ENCODE measurements at regions not wholly inside any gene's neighbourhood (a gene's known extent, or its start where the extent isn't known, plus 50 kb on each side); places are given as distances from the start of the nearest gene placed in this dataset.
"Not testable (repeated sequence)": the region's sequence is repeated elsewhere in the genome, so short reads cannot be mapped to it uniquely, and the experiment has no call there.

DNA sequence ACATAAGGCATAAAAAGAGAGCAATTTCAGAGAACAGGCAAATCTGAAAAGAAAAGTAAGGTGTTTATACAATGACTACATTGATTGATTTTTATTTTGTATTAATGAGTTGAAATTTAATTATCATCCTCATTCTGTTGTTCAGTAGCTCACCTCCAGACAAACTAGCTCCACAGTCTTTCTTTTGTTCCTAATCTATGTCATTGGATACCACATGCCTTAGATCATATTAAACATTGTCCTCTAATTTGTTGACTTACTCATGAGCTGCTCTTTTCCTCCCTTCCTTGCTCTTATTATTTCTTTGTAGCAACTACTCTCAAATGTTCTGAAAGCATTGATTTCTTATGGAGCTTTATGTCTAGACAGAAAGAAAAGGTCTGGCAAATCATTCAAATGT lies 185.5 kb upstream of the ZSWIM2 start:
- no peak for DNase-seq
- H3K4me3 ChIP-seq (ENCODE audit: low read depth, low read length): no peak overlapping the region
- no peak overlapping the region for H3K4ac ChIP-seq (ENCODE audit: low read depth, low read length)
- no peak overlapping the region for H4K8ac ChIP-seq (ENCODE audit: low read depth, low read length)
- H2BK5ac ChIP-seq (ENCODE audit: low read depth, low read length, poor library complexity): no peak overlapping the region
- no peak overlapping the region for H4K12ac ChIP-seq (ENCODE audit: low read depth, low read length)
- H3K9ac ChIP-seq (ENCODE audit: low read length): no peak overlapping the region
- no peak overlapping the region for H3K4me2 ChIP-seq (ENCODE audit: low read length)
- no peak overlapping the region for H2BK120ac ChIP-seq (ENCODE audit: insufficient read depth, low read length, poor library complexity)
- H3K23ac ChIP-seq (ENCODE audit: low read length): no peak overlapping the region
- H3K18ac ChIP-seq (ENCODE audit: low read length): no peak overlapping the region
- no peak overlapping the region for H2AFZ ChIP-seq (ENCODE audit: insufficient read depth, low read length, poor library complexity)
- no peaks in the 10 kb centered on the region for H3K4me1 ChIP-seq (ENCODE audit: control insufficient read depth in 1 of 2, insufficient read depth in 2 of 2, low read length in 2 of 2)
- H2BK12ac ChIP-seq (ENCODE audit: low read length): no peak overlapping the region
- no peaks in the 10 kb centered on the region for H3K79me1 ChIP-seq (ENCODE audit: low read length)
- H3K36me3 ChIP-seq (ENCODE audit: control insufficient read depth in 1 of 2, insufficient read depth in 2 of 2, low read length in 2 of 2): no peaks in the 10 kb centered on the region
- no peaks in the 10 kb centered on the region for H3K9me3 ChIP-seq (ENCODE audit: insufficient read depth, low read depth, low read length)
- no peak overlapping the region for H4K91ac ChIP-seq (ENCODE audit: low read depth, low read length)
- no peaks in the 10 kb centered on the region for H3K79me2 ChIP-seq (ENCODE audit: control insufficient read depth, insufficient read depth, low read length, poor library complexity)
- no peak overlapping the region for H3K27ac ChIP-seq (ENCODE audit: low read depth, low read length)
- no peaks in the 10 kb centered on the region for H3K27me3 ChIP-seq (ENCODE audit: insufficient read depth, low read length)
- H3K14ac ChIP-seq (ENCODE audit: low read length): no peak overlapping the region
- no peak overlapping the region for H2AK5ac ChIP-seq (ENCODE audit: low read length)

DNA sequence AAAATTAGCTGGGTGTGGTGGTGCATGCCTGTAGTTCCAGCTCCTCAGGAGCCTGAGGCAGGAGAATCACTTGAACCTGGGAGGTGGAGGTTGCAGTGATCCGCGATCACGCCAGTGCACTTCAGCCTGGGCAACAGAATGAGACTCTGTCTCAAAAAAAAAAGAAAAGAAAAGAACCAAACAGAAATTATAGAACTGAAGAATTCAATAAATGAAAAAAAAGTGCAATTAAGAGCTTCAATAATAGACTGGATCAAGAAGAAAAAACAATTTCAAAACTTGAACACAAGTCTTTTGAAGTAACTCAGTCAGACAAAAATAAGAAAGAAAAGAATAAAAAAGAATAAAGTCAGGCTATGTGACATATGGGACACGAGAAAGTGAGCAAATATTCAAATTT lies 175.8 kb upstream of the ZSWIM2 start:
- H3K4me3 ChIP-seq (ENCODE audit: low read depth, low read length): no peak overlapping the region
- H2BK120ac ChIP-seq (ENCODE audit: insufficient read depth, low read length, poor library complexity): no peak overlapping the region
- no CpG with 5 or more reads among the region's 4 CpGs for WGBS (ENCODE audit: extremely low coverage, insufficient coverage, insufficient read length)
- no peaks in the 10 kb centered on the region for H3K27me3 ChIP-seq (ENCODE audit: insufficient read depth, low read length)
- no peak overlapping the region for H3K4ac ChIP-seq (ENCODE audit: low read depth, low read length)
- H3K27ac ChIP-seq (ENCODE audit: low read depth, low read length): no peak overlapping the region
- H2BK12ac ChIP-seq (ENCODE audit: low read length): no peak overlapping the region
- no peak overlapping the region for H3K14ac ChIP-seq (ENCODE audit: low read length)
- no peak overlapping the region for H3K4me2 ChIP-seq (ENCODE audit: low read length)
- no peak overlapping the region for H3K23ac ChIP-seq (ENCODE audit: low read length)
- H3K9ac ChIP-seq (ENCODE audit: low read length): no peak overlapping the region
- no peaks in the 10 kb centered on the region for H3K79me1 ChIP-seq (ENCODE audit: low read length)
- H2AK5ac ChIP-seq (ENCODE audit: low read length): no peak overlapping the region
- no peak overlapping the region for H3K18ac ChIP-seq (ENCODE audit: low read length)
- H3K4me1 ChIP-seq (ENCODE audit: control insufficient read depth in 1 of 2, insufficient read depth in 2 of 2, low read length in 2 of 2): no peaks in the 10 kb centered on the region
- H3K9me3 ChIP-seq (ENCODE audit: insufficient read depth, low read depth, low read length): peaks cover 7% of the 10 kb centered on the region
- DNase-seq: peak in 1 of 2 donors; percentile 14
- H4K91ac ChIP-seq (ENCODE audit: low read depth, low read length): no peak overlapping the region
- H4K8ac ChIP-seq (ENCODE audit: low read depth, low read length): no peak overlapping the region
- no peak overlapping the region for H4K12ac ChIP-seq (ENCODE audit: low read depth, low read length)
- H2BK5ac ChIP-seq (ENCODE audit: low read depth, low read length, poor library complexity): no peak overlapping the region
- H2AFZ ChIP-seq (ENCODE audit: insufficient read depth, low read length, poor library complexity): no peak overlapping the region
- no peaks in the 10 kb centered on the region for H3K79me2 ChIP-seq (ENCODE audit: control insufficient read depth, insufficient read depth, low read length, poor library complexity)
- no peaks in the 10 kb centered on the region for H3K36me3 ChIP-seq (ENCODE audit: control insufficient read depth in 1 of 2, insufficient read depth in 2 of 2, low read length in 2 of 2)

DNA sequence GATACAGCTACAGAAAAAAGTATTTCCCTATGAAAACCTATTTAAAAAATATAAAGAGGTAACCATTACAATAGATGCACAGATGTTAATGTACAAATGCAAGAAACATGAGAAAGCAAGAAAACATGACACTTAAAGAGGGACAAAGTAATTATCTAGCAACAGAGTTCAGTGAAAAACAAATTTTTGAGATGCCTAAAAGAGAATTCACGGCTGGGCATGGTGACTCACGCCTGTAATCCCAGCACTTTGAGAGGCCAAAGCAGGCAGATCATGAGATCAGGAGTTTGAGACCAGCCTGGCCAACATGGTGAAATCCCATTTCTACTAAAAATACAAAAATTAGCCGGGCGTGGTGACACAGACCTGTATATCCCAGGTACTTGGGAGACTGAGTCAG lies 175.0 kb upstream of the ZSWIM2 start:
- H4K8ac ChIP-seq (ENCODE audit: low read depth, low read length); H3K9ac ChIP-seq (ENCODE audit: low read length); H3K14ac ChIP-seq (ENCODE audit: low read length); H3K9me3 ChIP-seq (ENCODE audit: insufficient read depth, low read depth, low read length); H3K4me3 ChIP-seq (ENCODE audit: low read depth, low read length); H2BK120ac ChIP-seq (ENCODE audit: insufficient read depth, low read length, poor library complexity); H3K79me1 ChIP-seq (ENCODE audit: low read length); H2AK5ac ChIP-seq (ENCODE audit: low read length); H3K18ac ChIP-seq (ENCODE audit: low read length); H4K12ac ChIP-seq (ENCODE audit: low read depth, low read length); H2BK5ac ChIP-seq (ENCODE audit: low read depth, low read length, poor library complexity); H3K4me2 ChIP-seq (ENCODE audit: low read length); H3K27ac ChIP-seq (ENCODE audit: low read depth, low read length); H4K91ac ChIP-seq (ENCODE audit: low read depth, low read length); H3K4me1 ChIP-seq (ENCODE audit: control insufficient read depth in 1 of 2, insufficient read depth in 2 of 2, low read length in 2 of 2); H2AFZ ChIP-seq (ENCODE audit: insufficient read depth, low read length, poor library complexity); H3K4ac ChIP-seq (ENCODE audit: low read depth, low read length); H2BK12ac ChIP-seq (ENCODE audit: low read length); H3K79me2 ChIP-seq (ENCODE audit: control insufficient read depth, insufficient read depth, low read length, poor library complexity); H3K27me3 ChIP-seq (ENCODE audit: insufficient read depth, low read length); H3K23ac ChIP-seq (ENCODE audit: low read length); H3K36me3 ChIP-seq (ENCODE audit: control insufficient read depth in 1 of 2, insufficient read depth in 2 of 2, low read length in 2 of 2): not testable (repeated sequence)
- no CpG with 5 or more reads among the region's 4 CpGs for WGBS (ENCODE audit: extremely low coverage, insufficient coverage, insufficient read length)
- DNase-seq: peak; percentile 84 to 90

DNA sequence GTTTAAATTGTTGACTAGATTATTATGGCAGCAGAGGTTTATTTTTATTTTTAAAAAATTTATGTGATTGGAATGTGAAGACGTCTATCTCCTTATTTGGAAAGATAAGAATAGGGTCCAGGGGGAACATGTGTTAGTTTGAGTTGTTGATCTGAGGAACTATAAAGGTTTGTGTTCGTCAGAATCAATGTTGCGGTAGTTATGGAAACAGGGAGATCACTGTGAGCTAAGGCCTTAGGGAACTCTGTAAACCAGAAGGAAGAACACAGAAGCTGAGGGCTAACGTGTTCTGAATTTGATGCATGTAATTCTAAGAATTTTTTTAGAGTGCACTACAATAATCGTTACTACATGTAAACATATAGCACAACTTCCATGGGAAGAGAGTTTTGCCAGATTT lies 168.5 kb upstream of the ZSWIM2 start:
- no peak overlapping the region for H3K14ac ChIP-seq (ENCODE audit: low read length)
- no peak overlapping the region for H3K4me3 ChIP-seq (ENCODE audit: low read depth, low read length)
- no peak overlapping the region for H2AK5ac ChIP-seq (ENCODE audit: low read length)
- H2BK120ac ChIP-seq (ENCODE audit: insufficient read depth, low read length, poor library complexity): no peak overlapping the region
- H3K18ac ChIP-seq (ENCODE audit: low read length): no peak overlapping the region
- no CpG with 5 or more reads among the region's 5 CpGs for WGBS (ENCODE audit: extremely low coverage, insufficient coverage, insufficient read length)
- H3K23ac ChIP-seq (ENCODE audit: low read length): no peak overlapping the region
- no peak overlapping the region for H4K8ac ChIP-seq (ENCODE audit: low read depth, low read length)
- no peak overlapping the region for H3K9ac ChIP-seq (ENCODE audit: low read length)
- H3K4ac ChIP-seq (ENCODE audit: low read depth, low read length): no peak overlapping the region
- H3K79me1 ChIP-seq (ENCODE audit: low read length): no peaks in the 10 kb centered on the region
- H3K4me1 ChIP-seq (ENCODE audit: control insufficient read depth in 1 of 2, insufficient read depth in 2 of 2, low read length in 2 of 2): no peaks in the 10 kb centered on the region
- no peak overlapping the region for H4K12ac ChIP-seq (ENCODE audit: low read depth, low read length)
- H3K36me3 ChIP-seq (ENCODE audit: control insufficient read depth in 1 of 2, insufficient read depth in 2 of 2, low read length in 2 of 2): no peaks in the 10 kb centered on the region
- H2AFZ ChIP-seq (ENCODE audit: insufficient read depth, low read length, poor library complexity): no peak overlapping the region
- H3K27me3 ChIP-seq (ENCODE audit: insufficient read depth, low read length): no peaks in the 10 kb centered on the region
- no peak overlapping the region for H4K91ac ChIP-seq (ENCODE audit: low read depth, low read length)
- no peak overlapping the region for H2BK12ac ChIP-seq (ENCODE audit: low read length)
- no peak for DNase-seq
- no peak overlapping the region for H2BK5ac ChIP-seq (ENCODE audit: low read depth, low read length, poor library complexity)
- H3K27ac ChIP-seq (ENCODE audit: low read depth, low read length): no peak overlapping the region
- no peaks in the 10 kb centered on the region for H3K79me2 ChIP-seq (ENCODE audit: control insufficient read depth, insufficient read depth, low read length, poor library complexity)
- H3K9me3 ChIP-seq (ENCODE audit: insufficient read depth, low read depth, low read length): no peaks in the 10 kb centered on the region
- H3K4me2 ChIP-seq (ENCODE audit: low read length): no peak overlapping the region

DNA sequence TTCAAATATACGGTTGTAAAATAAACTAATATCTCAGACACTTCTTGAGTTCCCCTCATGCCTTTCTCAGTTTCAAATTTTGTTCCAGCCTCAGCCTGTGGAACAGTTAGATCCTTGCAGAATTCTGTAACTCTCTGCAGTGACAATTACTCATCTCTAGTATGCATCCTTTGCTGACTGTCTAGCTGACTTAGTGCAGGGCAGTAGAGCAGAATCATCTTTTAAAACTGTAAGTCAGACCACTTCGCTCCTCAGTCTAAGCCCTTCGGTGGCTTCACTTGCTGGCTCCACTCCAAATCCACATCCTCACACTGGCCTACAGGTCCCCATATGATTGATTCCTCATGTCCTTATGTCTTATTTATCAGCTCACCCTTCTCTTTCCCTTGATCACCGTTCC lies 164.1 kb upstream of the ZSWIM2 start:
- no CpG with 5 or more reads among the region's 4 CpGs for WGBS (ENCODE audit: extremely low coverage, insufficient coverage, insufficient read length)
- Histone ChIP-seq H3K9me3 (ENCODE audit: insufficient read depth, low read depth, low read length) (no peaks in the 10 kb centered on the region), H3K27me3 (ENCODE audit: insufficient read depth, low read length) (no peaks in the 10 kb centered on the region), H3K9ac (ENCODE audit: low read length) (no peak overlapping the region), H3K27ac (ENCODE audit: low read depth, low read length) (no peak overlapping the region), H3K79me1 (ENCODE audit: low read length) (no peaks in the 10 kb centered on the region), H2BK5ac (ENCODE audit: low read depth, low read length, poor library complexity) (no peak overlapping the region), H3K18ac (ENCODE audit: low read length) (no peak overlapping the region), H2BK120ac (ENCODE audit: insufficient read depth, low read length, poor library complexity) (no peak overlapping the region), H3K4me2 (ENCODE audit: low read length) (no peak overlapping the region), H3K36me3 (ENCODE audit: control insufficient read depth in 1 of 2, insufficient read depth in 2 of 2, low read length in 2 of 2) (no peaks in the 10 kb centered on the region), H4K12ac (ENCODE audit: low read depth, low read length) (no peak overlapping the region), H3K4ac (ENCODE audit: low read depth, low read length) (no peak overlapping the region), H3K4me1 (ENCODE audit: control insufficient read depth in 1 of 2, insufficient read depth in 2 of 2, low read length in 2 of 2) (no peaks in the 10 kb centered on the region), H3K4me3 (ENCODE audit: low read depth, low read length) (no peak overlapping the region), H2AK5ac (ENCODE audit: low read length) (no peak overlapping the region), H3K23ac (ENCODE audit: low read length) (no peak overlapping the region), H2AFZ (ENCODE audit: insufficient read depth, low read length, poor library complexity) (no peak overlapping the region), H3K14ac (ENCODE audit: low read length) (no peak overlapping the region), H4K91ac (ENCODE audit: low read depth, low read length) (no peak overlapping the region), H4K8ac (ENCODE audit: low read depth, low read length) (no peak overlapping the region), H3K79me2 (ENCODE audit: control insufficient read depth, insufficient read depth, low read length, poor library complexity) (no peaks in the 10 kb centered on the region), H2BK12ac (ENCODE audit: low read length) (no peak overlapping the region)
- DNase-seq: no peak
